ENCODE measurements at regions not wholly inside any gene's neighbourhood (a gene's known extent, or its start where the extent isn't known, plus 50 kb on each side); places are given as distances from the start of the nearest gene placed in this dataset.

- no peak for TF ChIP-seq CTCF (IDR thresholded peaks at IDR 0.05)
- no peak for TF ChIP-seq POLR2A (IDR thresholded peaks at IDR 0.05)
- TF ChIP-seq POLR2AphosphoS5 (IDR thresholded peaks at IDR 0.05; ENCODE audit: insufficient read depth in 1 of 2, low read depth in 1 of 2) = no peak
Observed at GRCh38 chr1:86271046-86271445, 114.5 kb upstream of the COL24A1 start.
